HepG2 (cell line): ENCODE measurements at regions not wholly inside any gene's neighbourhood (a gene's known extent, or its start where the extent isn't known, plus 50 kb on each side); places are given as distances from the start of the nearest gene placed in this dataset.

ENCODE experiments used
- MTA3 ChIP-seq: sonication (generic); formaldehyde crosslinking; IDR thresholded peaks from 2 replicates; pipeline ENCODE4 v1.4.0; 2020; ENCODE audit warnings: missing genetic modification reagents
- TF ChIP-seq, protein P1 (sequence below): sonication (generic); formaldehyde crosslinking; IDR thresholded peaks from 2 replicates; pipeline ENCODE4 v1.4.0; 2020; ENCODE audit warnings: mild to moderate bottlenecking, missing genetic modification reagents
- TF ChIP-seq, protein P2 (sequence below): sonication (generic); formaldehyde crosslinking; IDR thresholded peaks from 2 replicates; pipeline ENCODE4 v1.4.0; 2020; ENCODE audit warnings: low read depth, missing genetic modification reagents

DNA sequence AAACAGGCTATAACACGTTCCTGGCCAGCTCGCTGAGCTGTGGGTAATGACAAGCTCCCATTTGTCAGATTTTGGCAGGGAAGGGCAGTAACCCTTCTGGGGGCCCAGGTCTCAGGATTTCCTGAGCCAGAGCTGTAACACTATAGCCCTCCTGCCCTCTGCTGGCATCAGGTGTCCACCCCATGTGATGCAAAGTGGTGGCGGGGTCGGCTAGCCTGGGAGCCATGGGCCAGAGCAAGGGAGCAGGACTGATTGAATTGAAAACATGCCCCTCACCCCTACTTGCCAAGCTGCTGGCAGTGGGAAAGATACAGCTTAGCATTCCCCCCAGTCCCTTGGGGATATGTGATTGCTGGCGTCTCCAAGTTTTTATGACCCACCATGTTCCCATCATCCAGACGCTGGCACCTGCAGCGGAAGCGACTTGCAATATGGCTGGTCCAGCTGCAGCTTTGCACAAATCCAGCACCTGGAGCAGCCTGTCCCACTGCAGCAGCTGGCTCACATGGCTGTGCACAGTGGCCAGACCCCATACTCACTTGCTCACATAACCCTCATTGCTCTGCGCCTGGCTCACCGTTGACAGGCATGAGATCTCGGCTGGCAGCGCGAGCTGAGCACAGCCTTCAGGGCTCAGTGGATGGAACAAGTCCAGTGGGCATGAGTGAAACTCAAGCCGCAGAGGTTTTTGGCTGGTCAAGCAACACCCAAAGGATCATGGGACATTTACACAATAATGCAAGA, 1147.8 kb downstream of the JRKL start (continued):
- TF ChIP-seq, protein P1, sequence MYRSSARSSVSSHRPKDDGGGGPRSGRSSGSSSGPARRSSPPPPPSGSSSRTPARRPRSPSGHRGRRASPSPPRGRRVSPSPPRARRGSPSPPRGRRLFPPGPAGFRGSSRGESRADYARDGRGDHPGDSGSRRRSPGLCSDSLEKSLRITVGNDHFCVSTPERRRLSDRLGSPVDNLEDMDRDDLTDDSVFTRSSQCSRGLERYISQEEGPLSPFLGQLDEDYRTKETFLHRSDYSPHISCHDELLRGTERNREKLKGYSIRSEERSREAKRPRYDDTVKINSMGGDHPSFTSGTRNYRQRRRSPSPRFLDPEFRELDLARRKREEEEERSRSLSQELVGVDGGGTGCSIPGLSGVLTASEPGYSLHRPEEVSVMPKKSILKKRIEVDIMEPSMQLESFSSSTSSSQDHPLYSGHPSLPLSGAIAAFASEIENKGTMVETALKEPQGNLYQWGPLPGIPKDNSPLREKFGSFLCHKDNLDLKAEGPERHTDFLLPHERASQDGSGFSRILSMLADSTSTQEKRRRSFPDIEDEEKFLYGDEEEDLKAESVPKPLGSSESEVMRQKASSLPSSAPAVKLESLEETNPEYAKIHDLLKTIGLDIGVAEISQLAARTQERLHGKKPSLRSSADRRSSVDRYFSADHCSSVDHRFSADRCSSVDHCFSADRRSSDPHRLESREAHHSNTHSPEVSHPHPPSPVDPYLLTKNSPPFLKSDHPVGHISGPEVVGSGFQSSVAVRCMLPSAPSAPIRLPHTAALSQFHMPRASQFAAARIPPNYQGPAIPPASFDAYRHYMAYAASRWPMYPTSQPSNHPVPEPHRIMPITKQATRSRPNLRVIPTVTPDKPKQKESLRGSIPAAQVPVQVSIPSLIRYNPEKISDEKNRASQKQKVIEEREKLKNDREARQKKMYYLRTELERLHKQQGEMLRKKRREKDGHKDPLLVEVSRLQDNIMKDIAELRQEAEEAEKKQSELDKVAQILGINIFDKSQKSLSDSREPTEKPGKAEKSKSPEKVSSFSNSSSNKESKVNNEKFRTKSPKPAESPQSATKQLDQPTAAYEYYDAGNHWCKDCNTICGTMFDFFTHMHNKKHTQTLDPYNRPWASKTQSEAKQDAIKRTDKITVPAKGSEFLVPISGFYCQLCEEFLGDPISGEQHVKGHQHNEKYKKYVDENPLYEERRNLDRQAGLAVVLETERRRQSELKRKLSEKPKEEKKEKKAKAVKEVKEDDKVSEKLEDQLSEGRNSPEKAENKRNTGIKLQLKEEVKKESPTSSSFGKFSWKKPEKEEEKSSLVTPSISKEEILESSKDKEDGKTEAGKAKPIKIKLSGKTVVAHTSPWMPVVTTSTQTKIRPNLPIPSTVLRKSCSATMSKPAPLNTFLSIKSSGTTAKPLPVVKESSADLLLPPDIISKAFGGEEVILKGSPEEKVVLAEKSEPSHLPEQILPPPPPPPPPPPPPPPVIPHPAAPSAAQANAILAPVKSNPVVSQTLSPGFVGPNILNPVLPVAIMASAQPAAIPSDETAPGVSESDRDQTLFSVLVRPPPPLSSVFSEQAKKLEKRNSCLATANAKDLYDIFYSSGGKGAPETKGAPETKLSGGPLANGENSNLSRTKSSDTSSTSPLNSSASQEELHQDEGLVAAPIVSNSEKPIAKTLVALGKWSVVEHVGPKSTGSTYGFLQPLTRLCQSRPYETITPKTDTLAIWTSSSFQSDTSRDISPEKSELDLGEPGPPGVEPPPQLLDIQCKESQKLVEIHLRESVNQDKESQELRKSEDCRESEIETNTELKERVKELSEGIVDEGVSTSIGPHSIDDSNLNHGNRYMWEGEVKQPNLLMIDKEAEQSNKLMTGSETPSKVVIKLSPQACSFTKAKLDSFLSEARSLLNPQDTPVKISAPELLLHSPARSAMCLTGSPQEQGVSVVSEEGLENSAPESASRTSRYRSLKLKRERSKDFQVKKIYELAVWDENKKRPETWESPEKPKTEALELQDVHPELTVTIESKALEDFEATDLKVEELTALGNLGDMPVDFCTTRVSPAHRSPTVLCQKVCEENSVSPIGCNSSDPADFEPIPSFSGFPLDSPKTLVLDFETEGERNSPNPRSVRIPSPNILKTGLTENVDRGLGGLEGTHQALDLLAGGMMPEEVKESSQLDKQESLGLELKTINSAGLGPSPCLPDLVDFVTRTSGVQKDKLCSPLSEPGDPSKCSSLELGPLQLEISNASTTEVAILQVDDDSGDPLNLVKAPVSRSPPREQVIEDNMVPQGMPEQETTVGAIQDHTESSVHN (CRISPR knock-in tag), result no peak
- TF ChIP-seq, protein P2, sequence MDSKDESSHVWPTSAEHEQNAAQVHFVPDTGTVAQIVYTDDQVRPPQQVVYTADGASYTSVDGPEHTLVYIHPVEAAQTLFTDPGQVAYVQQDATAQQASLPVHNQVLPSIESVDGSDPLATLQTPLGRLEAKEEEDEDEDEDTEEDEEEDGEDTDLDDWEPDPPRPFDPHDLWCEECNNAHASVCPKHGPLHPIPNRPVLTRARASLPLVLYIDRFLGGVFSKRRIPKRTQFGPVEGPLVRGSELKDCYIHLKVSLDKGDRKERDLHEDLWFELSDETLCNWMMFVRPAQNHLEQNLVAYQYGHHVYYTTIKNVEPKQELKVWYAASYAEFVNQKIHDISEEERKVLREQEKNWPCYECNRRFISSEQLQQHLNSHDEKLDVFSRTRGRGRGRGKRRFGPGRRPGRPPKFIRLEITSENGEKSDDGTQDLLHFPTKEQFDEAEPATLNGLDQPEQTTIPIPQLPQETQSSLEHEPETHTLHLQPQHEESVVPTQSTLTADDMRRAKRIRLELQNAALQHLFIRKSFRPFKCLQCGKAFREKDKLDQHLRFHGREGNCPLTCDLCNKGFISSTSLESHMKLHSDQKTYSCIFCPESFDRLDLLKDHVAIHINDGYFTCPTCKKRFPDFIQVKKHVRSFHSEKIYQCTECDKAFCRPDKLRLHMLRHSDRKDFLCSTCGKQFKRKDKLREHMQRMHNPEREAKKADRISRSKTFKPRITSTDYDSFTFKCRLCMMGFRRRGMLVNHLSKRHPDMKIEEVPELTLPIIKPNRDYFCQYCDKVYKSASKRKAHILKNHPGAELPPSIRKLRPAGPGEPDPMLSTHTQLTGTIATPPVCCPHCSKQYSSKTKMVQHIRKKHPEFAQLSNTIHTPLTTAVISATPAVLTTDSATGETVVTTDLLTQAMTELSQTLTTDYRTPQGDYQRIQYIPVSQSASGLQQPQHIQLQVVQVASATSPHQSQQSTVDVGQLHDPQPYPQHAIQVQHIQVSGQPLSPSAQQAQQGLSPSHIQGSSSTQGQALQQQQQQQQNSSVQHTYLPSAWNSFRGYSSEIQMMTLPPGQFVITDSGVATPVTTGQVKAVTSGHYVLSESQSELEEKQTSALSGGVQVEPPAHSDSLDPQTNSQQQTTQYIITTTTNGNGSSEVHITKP, result no peak
- no peak for TF ChIP-seq MTA3 (CRISPR knock-in tag)
- TF ChIP-seq, all 625 proteins: peak for 0
